AG09319 (cell line): ENCODE measurements at regions not wholly inside any gene's neighbourhood (a gene's known extent, or its start where the extent isn't known, plus 50 kb on each side); places are given as distances from the start of the nearest gene placed in this dataset.
"Not testable (repeated sequence)": the region's sequence is repeated elsewhere in the genome, so short reads cannot be mapped to it uniquely, and the experiment has no call there.

Source experiments
- DNase-seq: peaks from one replicate; pipeline ENCODE4 v3.0.0-alpha.2; 2010; ENCODE audit warnings: low read depth; ENCODE audit errors: extremely low read depth
- CTCF ChIP-seq: IDR thresholded peaks from 2 replicates; pipeline ENCODE4 v1.5.1; 2011; ENCODE audit warnings: low read depth, mild to moderate bottlenecking, inconsistent platforms, low read length, moderate library complexity

DNA sequence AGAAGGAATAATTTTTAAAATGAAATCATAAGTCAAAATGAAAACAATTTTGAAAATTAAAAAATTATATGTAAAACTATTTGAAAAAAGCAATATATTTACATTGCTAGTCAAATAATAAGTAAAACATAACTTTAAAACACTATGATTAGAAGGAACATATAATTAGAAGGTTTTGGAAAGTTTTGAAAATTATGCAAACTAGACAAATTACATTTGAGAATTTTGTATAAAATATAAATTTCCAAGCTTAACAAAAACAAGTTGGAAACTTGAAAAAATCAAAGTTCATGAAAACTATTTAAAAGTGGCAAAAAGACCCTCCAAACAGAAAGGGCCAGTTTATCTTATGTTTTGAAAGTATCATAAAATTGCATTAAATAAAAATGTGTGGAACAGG is 67.6 kb upstream of the TLL1 start:
- DNase-seq: no peak

DNA sequence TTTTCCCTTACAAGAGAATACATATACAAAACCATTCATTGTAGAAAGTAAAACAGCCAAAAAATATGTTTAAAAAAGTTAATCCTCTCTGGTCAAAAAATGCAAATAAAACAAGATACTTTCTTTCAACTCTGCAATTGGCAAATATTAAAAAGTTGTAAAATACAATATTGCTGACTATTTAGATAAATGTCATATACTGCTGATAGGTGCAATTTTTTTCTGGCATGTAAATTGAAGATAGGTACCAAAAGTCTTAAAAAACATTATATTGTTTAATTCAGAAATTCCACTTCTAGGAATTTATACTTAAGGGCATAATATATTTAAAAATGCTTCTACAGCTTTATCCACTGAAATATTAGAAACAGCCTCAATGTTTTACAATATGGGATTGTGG is 66.4 kb upstream of the TLL1 start:
- DNase-seq: no peak
- TF ChIP-seq CTCF: no peak

More for the DNA sequence above, 67.6 kb upstream of the TLL1 start:
- TF ChIP-seq CTCF: no peak

DNA sequence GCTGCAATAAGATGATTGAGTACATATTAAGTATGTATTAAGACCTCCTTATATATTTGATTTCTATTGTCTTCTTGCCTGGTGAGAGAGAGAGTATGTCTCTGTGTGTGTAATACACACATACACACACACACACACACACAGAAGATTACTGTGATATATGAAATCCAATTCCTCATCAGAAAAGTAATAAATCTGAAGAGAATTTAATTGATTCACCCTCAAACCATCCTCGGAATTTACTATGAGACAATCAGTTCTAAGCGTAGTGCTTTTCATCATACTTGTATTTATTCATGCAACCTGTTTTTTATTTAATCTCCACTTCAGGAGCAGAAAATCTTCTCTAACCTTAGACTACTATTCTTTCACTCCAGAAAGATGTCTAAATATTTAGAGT is 62.3 kb upstream of the TLL1 start:
- no peak for DNase-seq
- no peak for TF ChIP-seq CTCF

- no peak for DNase-seq
- no peak for TF ChIP-seq CTCF
These were observed 59.4 kb upstream of the TLL1 start for GRCh38 chr4:165813606-165814005.

DNA sequence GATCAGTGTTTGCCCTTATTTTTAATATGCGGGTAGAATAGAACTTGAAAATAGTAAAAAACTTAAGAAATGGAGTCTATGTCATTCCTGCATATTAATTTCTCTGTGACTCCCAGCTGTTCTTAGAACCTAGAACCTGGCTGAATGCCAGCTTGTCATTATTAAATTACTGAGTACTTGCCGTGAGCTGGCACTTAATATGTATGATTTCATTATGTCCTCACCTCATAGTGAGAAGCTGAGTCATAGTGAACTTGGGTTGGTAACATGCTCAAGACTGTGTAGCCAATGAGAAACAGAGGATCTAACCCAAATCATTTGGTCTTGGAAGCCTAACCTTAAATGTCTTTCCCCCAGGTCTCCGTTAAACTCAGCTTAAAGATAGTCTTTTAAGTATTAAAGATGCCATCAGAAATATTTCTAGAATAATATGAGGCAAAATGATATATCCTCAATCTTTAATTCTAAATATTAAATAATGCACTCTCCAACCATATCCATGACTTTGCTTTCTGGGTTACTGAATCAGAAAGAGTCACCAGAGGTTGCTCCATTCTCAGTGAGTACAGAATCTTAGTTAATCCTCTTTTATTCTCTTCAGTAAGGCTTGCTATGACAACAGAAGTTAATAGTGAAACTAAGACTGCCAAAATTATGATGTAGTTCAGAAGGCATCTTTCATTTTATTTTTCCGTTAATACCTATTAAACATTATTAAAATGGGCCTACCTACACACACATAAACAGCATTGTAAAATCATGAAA is 58.6 kb upstream of the TLL1 start:
- DNase-seq: no peak
- TF ChIP-seq CTCF: no peak

DNA sequence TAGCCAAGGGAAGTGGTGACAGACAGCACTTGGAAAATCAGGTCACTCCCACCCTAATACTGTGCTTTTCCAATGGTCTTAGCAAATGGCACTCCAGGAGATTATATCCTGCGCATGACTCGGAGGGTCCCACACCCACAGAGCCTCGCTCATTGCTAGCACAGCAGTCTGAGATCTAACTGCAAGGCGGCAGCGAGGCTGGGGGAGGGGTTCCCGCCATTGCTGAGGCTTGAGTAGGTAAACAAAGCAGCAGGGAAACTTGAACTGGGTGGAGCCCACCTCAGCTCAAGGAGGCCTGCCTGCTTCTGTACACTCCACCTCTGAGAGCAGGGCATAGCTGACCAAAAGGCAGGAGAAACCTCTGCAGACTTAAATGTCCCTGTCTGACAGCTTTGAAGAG is 53.9 kb upstream of the TLL1 start:
- not testable (repeated sequence) for DNase-seq
